Left kidney (tissue), 1 donor: ENCODE measurements at regions not wholly inside any gene's neighbourhood (a gene's known extent, or its start where the extent isn't known, plus 50 kb on each side); places are given as distances from the start of the nearest gene placed in this dataset.

Source experiments
- DNase-seq: peaks from one replicate; pipeline ENCODE4 v3.0.0-alpha.2; 2013

GRCh38 chr22:27692243-27692642, 109.3 kb downstream of the MN1 start:
- DNase-seq: no peak

DNA sequence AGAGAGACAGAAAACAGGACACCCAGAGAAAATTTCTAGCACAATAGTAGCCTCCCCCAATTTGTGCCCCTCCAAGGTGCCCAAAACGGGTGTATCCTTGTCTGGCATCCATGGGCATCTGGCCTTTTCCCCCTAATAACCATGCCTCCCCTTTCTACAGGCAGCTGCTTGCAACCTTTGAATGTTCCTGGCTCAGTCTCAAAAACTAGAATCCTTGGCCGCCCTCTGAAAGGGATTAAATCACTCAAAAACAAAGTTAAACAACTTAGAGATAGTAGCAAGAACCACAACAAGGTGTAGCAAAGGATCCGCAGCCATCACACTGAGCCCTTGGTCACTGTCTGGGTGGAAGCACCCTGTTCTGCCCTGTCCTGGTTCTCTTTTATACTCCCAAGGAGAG, 105.6 kb downstream of the MN1 start:
- no peak for DNase-seq

DNA sequence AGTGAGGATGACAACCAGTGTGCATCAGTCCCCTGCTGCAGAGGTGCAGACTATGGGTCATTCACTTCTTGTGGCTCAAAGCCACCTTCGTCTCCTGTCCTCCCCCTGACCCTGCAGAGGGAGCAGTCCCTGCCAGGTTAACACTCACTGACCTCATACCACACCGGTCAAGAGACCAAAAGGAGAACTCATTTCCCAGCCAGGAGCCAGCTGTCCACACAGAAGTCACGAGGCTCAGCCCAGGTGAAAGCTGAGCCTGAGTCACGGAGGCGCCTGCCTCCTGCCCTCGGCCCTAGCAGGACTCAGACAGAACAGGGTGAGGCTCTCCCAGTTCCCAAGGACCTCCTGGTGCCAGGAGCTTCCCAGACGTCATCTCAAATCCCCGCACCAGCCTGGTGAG, 103.7 kb downstream of the MN1 start:
- DNase-seq: no peak
